ENCODE measurements at regions not wholly inside any gene's neighbourhood (a gene's known extent, or its start where the extent isn't known, plus 50 kb on each side); places are given as distances from the start of the nearest gene placed in this dataset.

DNA sequence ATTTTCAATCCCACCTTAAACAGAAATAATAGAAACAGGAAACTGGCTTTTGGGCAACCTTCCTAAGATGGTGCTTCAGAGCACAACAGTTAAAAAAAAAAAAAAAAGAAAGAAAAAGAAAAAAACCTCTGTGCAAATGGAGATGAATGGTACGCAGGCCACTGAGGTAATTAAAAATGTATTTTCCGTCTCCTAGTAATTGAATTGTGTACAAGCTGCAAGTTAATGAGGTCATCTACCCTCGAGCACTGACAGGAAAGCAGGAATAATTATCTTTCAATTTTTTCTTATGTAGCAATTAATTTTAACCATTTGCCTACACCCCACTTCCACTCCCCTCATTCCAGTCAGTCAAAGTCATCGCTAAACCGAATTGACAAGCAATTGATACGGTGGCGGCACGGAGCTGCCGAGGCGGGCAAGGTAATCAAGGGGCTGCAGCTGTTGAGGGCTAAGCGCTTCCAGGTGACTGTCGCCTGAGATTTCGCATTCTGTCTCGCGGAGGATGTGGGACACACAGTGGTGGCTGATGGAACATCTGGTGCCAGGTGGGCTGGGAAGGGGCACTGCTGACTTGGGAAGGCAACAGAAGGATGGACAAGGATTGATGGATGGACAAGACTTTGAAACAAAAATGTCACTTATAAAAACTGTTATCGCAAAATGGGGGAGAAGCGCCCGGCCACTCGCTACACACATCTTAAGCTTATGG is 109.4 kb downstream of the RCN1 start:
- H3K27ac ChIP-seq: no peak overlapping the region
- TF ChIP-seq, protein P1, sequence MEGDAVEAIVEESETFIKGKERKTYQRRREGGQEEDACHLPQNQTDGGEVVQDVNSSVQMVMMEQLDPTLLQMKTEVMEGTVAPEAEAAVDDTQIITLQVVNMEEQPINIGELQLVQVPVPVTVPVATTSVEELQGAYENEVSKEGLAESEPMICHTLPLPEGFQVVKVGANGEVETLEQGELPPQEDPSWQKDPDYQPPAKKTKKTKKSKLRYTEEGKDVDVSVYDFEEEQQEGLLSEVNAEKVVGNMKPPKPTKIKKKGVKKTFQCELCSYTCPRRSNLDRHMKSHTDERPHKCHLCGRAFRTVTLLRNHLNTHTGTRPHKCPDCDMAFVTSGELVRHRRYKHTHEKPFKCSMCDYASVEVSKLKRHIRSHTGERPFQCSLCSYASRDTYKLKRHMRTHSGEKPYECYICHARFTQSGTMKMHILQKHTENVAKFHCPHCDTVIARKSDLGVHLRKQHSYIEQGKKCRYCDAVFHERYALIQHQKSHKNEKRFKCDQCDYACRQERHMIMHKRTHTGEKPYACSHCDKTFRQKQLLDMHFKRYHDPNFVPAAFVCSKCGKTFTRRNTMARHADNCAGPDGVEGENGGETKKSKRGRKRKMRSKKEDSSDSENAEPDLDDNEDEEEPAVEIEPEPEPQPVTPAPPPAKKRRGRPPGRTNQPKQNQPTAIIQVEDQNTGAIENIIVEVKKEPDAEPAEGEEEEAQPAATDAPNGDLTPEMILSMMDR (conservative IDR thresholded peaks at IDR 0.05): no peak
- no peak for TF ChIP-seq ZFX (IDR thresholded peaks at IDR 0.05)

DNA sequence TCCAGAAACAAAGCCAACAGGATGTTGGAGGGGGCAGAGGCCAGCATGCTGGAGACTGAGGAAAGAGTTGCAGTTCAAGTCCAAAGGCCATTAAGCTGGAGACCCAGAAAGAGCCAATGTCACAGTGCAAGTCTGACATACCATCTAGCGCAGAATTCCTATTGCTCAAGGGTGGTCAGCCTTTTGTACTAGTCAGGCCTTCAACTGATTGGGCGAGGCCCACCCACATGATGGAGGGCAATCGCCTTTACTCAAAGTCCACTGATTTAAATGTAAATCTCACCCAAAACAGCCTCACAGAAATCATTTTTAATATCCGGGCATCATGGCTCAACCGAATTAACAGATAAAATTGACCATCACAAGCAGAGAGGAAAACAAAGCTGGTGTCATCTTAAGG is 113.9 kb downstream of the RCN1 start:
- TF ChIP-seq, protein P1 (conservative IDR thresholded peaks at IDR 0.05): no peak
- TF ChIP-seq ZFX (IDR thresholded peaks at IDR 0.05): no peak
- H3K27ac ChIP-seq: no peak overlapping the region

DNA sequence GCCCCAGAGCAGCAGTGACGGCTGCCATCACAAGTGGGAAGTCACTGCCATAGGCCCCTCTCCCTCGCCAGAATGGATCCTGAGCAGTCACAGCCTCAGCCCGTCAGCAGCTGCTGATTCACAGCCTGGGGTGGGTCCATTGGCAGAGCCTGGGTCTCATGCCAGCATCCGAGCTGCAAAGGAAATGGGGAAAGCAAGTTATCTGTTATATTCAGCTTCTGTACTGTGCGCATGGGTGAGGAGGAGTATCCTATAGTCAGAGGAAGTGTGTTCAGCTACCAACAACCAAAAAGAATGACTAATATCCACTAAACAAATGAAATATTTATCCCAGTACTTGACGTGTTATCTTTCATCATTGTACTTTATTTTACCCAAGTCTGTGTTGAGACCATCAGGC is 119.7 kb downstream of the RCN1 start:
- no peak overlapping the region for H3K27ac ChIP-seq
- TF ChIP-seq ZFX (IDR thresholded peaks at IDR 0.05): no peak
- TF ChIP-seq, protein P1 (conservative IDR thresholded peaks at IDR 0.05): no peak

DNA sequence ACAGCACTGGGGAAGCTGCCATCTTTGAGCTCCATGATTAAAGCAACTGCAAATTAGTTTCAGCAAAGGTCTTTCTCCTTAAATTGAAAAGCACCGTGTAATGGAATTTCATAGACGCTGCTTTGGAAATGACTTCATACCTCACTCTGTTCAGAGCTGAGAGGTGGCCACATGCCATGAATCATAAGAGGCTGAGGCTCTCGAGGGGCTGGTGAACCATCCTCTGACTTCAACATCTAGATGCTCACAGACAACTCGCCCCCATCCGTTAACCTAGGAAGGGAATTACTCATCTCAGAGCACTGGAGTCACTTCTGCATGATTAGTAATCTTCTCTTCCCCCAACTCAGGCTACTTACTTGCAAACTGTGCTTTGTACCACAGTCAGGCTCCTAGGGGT is 122.3 kb downstream of the RCN1 start:
- H3K27ac ChIP-seq: no peak overlapping the region
- TF ChIP-seq ZFX (IDR thresholded peaks at IDR 0.05): no peak
- TF ChIP-seq, protein P1 (conservative IDR thresholded peaks at IDR 0.05): no peak

DNA sequence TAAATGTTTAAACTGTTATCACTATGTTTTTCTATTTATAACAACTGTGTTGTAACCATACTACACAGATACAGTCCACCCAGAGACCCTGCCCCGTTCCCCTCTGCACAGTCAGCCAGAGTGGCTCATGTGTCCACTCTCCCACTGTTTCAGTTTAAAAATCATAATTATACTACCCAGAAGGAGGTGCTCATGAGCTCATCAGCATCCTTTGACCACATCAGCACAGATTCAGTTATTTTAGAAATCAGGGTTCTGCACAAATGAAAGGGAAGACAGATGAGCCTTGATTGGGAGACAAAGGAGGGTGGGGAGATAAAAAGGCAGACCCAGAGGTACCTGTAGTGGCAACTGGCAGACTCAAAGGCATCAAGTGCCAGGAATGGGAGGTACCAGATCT is 124.3 kb downstream of the RCN1 start:
- TF ChIP-seq, protein P1 (conservative IDR thresholded peaks at IDR 0.05): no peak; the same call in 1 of the 2 replicates
- no peak for TF ChIP-seq ZFX (IDR thresholded peaks at IDR 0.05)

DNA sequence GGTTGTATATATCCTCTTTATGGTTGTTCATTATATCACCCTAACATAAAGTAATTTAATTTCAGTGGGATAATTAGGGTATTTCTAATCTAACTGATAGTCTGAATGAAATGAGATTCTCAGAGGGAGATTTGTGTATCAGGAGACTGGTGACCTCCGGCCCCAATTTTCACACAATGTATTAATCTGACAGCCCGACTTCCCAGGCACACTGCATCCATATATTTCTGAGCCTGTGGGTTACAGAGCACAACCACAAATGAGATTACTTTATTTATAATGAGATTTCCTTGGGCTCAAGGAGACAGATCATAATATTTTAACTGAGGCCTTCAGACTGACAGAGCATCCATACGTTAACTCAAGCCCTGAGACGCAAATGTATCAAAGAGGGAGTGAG is 125.9 kb downstream of the RCN1 start:
- no peak overlapping the region for H3K27ac ChIP-seq

More for the DNA sequence above, 124.3 kb downstream of the RCN1 start:
- H3K27ac ChIP-seq: no peak overlapping the region

DNA sequence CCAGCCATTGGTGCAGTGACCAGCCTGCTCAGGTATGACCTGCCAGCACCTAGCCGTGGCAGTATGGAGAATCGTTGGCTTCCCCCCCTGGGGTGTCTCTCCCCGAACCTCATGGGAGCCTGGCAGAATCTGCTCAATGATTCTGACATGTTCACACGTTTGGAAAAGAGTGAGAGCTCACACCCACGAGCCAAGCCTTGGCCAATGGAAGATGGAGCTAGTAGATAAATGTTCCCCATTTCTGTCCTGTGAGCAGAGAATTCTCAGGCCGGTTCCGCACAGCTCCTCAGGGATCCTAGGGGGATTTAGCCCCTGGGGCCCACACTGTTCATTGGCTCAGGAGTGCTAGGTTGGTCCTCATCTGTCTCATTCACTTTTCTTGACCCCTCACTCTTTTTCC is 128.4 kb downstream of the RCN1 start:
- TF ChIP-seq, protein P1 (conservative IDR thresholded peaks at IDR 0.05): no peak
- no peak for TF ChIP-seq ZFX (IDR thresholded peaks at IDR 0.05)
- no peak overlapping the region for H3K27ac ChIP-seq

More for the DNA sequence above, 125.9 kb downstream of the RCN1 start:
- TF ChIP-seq, protein P1 (conservative IDR thresholded peaks at IDR 0.05): no peak
- TF ChIP-seq ZFX (IDR thresholded peaks at IDR 0.05): no peak

Data from C4-2B (cell line).